OCI-LY3 (cell line): ENCODE measurements at regions not wholly inside any gene's neighbourhood (a gene's known extent, or its start where the extent isn't known, plus 50 kb on each side); places are given as distances from the start of the nearest gene placed in this dataset.

ENCODE experiments used
- CTCF ChIP-seq: fragments of 200-600, 300-600 bp; sonication (generic); IDR thresholded peaks from 2 replicates; pipeline ENCODE4 v1.5.1; 2014; ENCODE audit warnings: antibody characterized with exemption, low read length, low read depth
- EZH2phosphoT487 ChIP-seq: fragments of 200-600 bp; shearing (Covaris generic); IDR thresholded peaks from 2 replicates; pipeline ENCODE4 v1.6.1; 2018; ENCODE audit warnings: antibody characterized with exemption, mixed run types, low read depth

GRCh38 chr14:25120261-25120660, 70.3 kb upstream of the STXBP6 start:
- TF ChIP-seq CTCF, result no peak
- TF ChIP-seq EZH2phosphoT487, result no peak
